SJCRH30 (cell line): ENCODE measurements at regions not wholly inside any gene's neighbourhood (a gene's known extent, or its start where the extent isn't known, plus 50 kb on each side); places are given as distances from the start of the nearest gene placed in this dataset.
"Not testable (repeated sequence)": the region's sequence is repeated elsewhere in the genome, so short reads cannot be mapped to it uniquely, and the experiment has no call there.

ENCODE experiments used
- DNase-seq, 2 experiments: peaks; one replicate each; pipeline ENCODE4 v3.0.0-alpha.2; 2015 to 2020
- H3K27ac ChIP-seq: fragments of 250-450 bp; sonication (Bioruptor Pico); 2 replicates; pipeline ENCODE4 v1.5.1; 2020; ENCODE audit warnings: mild to moderate bottlenecking, moderate library complexity
- H3K27me3 ChIP-seq: fragments of 250-450 bp; sonication (Bioruptor Pico); 2 replicates; pipeline ENCODE4 v1.5.1; 2020; ENCODE audit warnings: mild to moderate bottlenecking, moderate library complexity
- H3K36me3 ChIP-seq: fragments of 250-450 bp; sonication (Bioruptor Pico); 2 replicates; pipeline ENCODE4 v1.5.1; 2020; ENCODE audit warnings: mild to moderate bottlenecking, moderate library complexity
- H3K4me1 ChIP-seq: fragments of 250-450 bp; sonication (Bioruptor Pico); 2 replicates; pipeline ENCODE4 v1.5.1; 2020; ENCODE audit warnings: mild to moderate bottlenecking, moderate library complexity
- H3K4me3 ChIP-seq: fragments of 250-450 bp; sonication (Bioruptor Pico); 2 replicates; pipeline ENCODE4 v1.5.1; 2020; ENCODE audit warnings: mild to moderate bottlenecking, moderate library complexity
- H3K9me3 ChIP-seq: fragments of 250-450 bp; sonication (Bioruptor Pico); replicated peaks from 2 replicates; pipeline ENCODE4 v1.5.1; 2020; ENCODE audit warnings: mild to moderate bottlenecking, moderate library complexity

DNA sequence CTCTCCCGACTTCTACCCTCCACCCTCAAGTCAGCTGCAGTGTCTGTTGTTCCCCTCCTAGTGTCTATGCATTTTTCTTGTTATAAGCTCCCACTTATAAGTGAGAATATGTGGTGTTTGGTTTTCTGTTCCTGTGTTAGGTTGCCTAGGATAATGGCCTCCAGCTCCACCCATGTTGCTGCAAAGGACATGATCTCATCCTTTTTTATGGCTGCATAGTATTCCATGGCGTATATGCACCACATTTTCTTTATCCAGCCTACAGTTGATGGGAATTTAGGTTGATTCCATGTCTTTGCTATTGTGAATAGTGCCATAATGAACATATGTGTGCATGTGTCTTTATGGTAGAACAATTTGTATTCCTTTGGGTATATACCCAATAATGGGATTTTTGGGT lies 80.7 kb downstream of the SPTSSA start:
- not testable (repeated sequence) for H3K36me3 ChIP-seq, H3K9me3 ChIP-seq, H3K27me3 ChIP-seq, H3K4me3 ChIP-seq, H3K27ac ChIP-seq, H3K4me1 ChIP-seq, DNase-seq

DNA sequence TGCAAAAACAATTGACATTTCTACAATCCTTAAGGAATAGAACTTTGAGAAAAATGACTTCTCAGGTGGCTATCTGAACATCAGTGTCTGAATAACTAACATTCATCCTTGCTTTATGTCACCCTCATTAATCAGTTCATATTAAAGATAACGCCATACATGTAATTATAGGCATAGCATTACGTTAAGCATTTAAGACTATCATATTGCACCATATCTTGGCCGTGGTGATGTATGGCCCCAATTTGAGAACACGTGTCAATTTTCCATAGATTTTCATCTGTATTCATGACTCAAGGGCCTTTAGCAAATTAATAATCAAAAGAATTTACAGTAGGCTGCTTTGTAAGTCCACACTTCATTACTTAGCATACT lies 81.6 kb downstream of the SPTSSA start:
- no peak for DNase-seq
- H3K4me3 ChIP-seq, result no peak overlapping the region
- no peaks in the 10 kb centered on the region for H3K27me3 ChIP-seq
- no peak overlapping the region for H3K27ac ChIP-seq
- H3K9me3 ChIP-seq, result 0 out of 2 replicates have a peak, but pooled peaks cover 5% of the 10 kb centered on the region
- H3K36me3 ChIP-seq, result no peaks in the 10 kb centered on the region
- peaks cover 6% of the 10 kb centered on the region; the same call in 1 of the 2 replicates for H3K4me1 ChIP-seq

DNA sequence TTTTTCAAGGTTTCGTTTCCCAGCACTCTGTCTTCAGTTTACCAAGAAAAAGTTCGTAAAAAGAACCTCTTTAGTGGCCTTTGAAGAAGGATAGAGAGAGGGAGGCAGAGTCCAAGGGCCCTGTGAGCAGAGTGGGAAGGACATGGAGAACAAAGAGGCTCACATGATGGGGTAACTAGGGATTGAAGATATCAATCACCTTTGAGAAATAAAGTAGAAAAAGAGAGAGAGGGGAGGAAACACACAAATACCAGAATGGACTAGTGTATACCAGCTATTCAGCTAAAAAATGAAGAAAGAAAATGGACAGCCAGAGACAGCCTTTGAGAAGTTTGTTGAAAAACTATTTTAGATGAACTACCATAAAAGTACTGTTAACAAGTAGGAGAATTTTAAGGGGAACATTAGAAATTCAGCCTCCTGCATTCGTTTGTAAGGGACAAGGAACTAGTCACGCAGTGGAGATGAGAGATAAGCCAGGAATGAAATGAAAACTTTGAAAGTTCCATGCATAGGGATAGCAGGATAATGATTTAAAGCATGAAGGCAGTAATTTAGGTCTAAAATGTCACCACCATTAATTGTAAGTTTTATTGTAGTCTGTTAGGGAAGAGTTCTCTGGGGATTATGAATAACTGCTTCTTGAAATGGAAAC lies 82.1 kb downstream of the SPTSSA start:
- Histone ChIP-seq H3K36me3 (no peaks in the 10 kb centered on the region), H3K27me3 (no peaks in the 10 kb centered on the region), H3K27ac (no peak overlapping the region), H3K9me3 (0 out of 2 replicates have a peak, but pooled peaks cover 5% of the 10 kb centered on the region), H3K4me1 (peaks cover 6% of the 10 kb centered on the region; the same call in 1 of the 2 replicates), H3K4me3 (no peak overlapping the region)
- no peak for DNase-seq

DNA sequence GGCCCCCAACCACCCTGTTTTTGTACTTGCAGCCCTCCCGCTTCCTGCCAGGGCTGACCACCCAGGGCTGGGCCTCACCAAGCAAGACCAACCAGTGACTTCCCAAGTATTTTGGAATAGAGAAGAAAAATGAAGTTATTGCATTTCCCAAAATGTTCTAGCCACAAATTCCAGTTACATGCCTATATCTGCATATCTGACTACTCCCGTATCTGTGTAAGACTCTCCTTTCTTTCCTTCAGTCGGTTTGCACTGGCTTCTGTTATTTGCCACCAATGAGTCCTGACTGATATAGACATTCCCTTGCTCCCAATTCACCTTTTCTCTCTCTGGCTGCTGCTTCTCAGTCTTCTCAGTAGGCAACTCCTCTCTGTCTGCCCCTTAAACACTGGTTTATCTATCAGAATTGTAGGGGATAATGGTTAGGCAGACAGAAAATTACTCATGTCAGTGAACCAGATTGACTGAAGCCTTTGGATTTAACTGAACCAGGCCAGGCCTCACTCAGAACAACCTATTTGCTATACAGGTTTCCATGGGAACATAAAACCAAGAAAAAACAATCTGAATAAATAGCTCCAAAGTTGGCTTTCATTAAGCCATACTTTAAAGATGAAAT lies 85.3 kb downstream of the SPTSSA start:
- Histone ChIP-seq H3K27me3 (no peaks in the 10 kb centered on the region), H3K9me3 (no peaks in the 10 kb centered on the region), H3K27ac (no peak overlapping the region), H3K36me3 (no peaks in the 10 kb centered on the region), H3K4me1 (peaks cover 17% of the 10 kb centered on the region), H3K4me3 (no peak overlapping the region)
- no peak for DNase-seq

DNA sequence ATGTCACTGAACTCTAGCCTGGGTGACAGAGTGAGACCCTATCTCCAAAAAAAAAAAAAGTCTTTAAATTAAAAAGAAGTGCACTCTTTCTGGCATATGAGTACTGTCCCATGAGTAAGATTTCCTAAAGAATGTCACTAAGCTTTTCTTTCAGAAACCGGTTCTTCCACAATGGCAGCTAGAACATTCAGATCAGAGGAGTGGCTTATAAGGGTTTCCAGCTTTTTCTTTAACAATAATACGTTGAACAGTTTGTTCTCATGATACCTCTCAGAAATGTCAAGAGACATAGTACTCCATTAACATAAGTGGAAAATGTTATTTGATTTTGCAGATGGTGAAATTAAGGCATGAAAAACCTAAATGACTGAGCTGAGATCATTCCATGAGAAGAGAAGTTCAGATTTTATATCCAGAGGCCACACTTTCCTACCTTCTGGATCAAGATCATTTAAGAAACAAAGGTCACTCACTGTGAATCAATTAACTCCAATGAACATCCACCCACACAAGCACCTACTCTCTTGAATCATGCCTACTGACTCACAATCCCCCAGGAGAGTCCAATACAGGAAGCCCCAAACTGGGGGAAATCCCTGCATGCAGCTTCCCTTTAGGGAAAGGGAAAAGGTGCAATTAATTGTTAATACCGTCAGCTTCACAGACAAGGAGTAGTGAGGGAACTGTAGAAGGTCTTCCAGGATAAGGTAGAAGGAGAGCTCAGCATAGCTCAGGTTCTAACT lies 86.9 kb downstream of the SPTSSA start:
- Histone ChIP-seq H3K36me3 (no peaks in the 10 kb centered on the region), H3K27ac (no peak overlapping the region), H3K4me3 (no peak overlapping the region), H3K9me3 (no peaks in the 10 kb centered on the region), H3K4me1 (peaks cover 15% of the 10 kb centered on the region), H3K27me3 (no peaks in the 10 kb centered on the region)
- no peak for DNase-seq

DNA sequence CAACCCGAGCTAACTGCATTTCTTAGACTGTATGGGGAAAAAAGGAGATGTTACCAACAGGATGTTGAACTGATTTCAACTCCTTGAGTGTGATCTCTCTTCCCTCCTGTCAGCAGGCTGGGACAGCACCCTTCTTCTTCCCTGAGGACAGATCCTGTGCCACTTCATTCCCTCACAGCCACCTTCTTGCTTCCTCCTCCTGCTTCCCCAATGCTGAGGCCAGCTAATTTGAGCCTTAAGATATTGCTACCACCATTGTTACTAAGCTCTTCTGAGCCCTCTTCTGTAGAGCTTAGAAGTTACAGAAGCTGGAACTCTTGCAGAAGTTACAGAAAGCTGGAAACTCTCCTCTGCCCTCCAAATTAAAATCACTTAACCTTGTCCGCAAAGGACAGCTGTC lies 88.8 kb downstream of the SPTSSA start:
- no peaks in the 10 kb centered on the region for H3K27me3 ChIP-seq
- H3K27ac ChIP-seq, result no peak overlapping the region
- DNase-seq, result no peak
- H3K9me3 ChIP-seq, result no peaks in the 10 kb centered on the region
- no peaks in the 10 kb centered on the region for H3K36me3 ChIP-seq
- peaks cover 20% of the 10 kb centered on the region for H3K4me1 ChIP-seq
- H3K4me3 ChIP-seq, result no peak overlapping the region

DNA sequence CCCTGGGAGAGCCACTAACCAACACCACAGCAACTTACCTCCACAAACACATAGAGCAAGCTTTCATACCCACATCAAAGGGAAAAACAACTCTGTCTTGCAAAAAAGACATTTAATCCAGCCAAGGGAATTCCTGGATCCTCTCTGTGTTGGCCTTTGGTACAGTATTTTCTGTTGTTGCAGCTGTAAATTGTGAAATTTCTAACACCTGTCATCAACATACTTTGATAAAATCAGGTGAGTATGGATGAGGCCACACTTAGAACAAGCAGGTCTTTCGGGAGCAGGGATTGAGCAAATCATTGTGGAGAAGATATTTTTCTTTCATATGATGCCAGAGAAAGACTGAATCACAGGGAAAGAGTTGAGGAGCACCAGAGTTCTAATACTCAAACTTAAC lies 89.3 kb downstream of the SPTSSA start:
- DNase-seq, result no peak
- H3K4me1 ChIP-seq, result peaks cover 20% of the 10 kb centered on the region
- H3K27me3 ChIP-seq, result no peaks in the 10 kb centered on the region
- H3K27ac ChIP-seq, result no peak overlapping the region
- no peaks in the 10 kb centered on the region for H3K9me3 ChIP-seq
- H3K4me3 ChIP-seq, result no peak overlapping the region
- no peaks in the 10 kb centered on the region for H3K36me3 ChIP-seq

DNA sequence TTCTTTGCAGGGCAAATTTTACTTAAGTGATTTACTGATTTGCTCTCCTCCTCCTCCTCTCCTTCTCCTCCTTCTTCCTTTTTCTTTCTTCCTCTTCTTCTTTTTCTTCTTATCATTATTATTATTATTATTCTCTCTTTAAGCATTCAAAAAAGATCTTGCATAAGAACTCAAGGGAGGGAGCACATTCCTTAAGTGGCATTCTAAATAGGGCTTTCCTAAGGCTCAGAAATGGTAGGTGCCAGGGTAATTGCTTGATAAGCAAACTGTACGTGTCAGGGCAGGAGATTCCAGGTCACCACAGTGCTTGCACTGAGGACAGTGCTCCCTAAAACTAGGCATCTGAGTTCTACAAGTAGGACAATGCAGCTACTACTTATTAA lies 92.4 kb downstream of the SPTSSA start:
- H3K36me3 ChIP-seq, result no peaks in the 10 kb centered on the region
- H3K9me3 ChIP-seq, result no peaks in the 10 kb centered on the region
- no peak overlapping the region for H3K4me3 ChIP-seq
- DNase-seq, result no peak
- no peak overlapping the region for H3K27ac ChIP-seq
- H3K4me1 ChIP-seq, result peaks cover 20% of the 10 kb centered on the region
- H3K27me3 ChIP-seq, result no peaks in the 10 kb centered on the region

DNA sequence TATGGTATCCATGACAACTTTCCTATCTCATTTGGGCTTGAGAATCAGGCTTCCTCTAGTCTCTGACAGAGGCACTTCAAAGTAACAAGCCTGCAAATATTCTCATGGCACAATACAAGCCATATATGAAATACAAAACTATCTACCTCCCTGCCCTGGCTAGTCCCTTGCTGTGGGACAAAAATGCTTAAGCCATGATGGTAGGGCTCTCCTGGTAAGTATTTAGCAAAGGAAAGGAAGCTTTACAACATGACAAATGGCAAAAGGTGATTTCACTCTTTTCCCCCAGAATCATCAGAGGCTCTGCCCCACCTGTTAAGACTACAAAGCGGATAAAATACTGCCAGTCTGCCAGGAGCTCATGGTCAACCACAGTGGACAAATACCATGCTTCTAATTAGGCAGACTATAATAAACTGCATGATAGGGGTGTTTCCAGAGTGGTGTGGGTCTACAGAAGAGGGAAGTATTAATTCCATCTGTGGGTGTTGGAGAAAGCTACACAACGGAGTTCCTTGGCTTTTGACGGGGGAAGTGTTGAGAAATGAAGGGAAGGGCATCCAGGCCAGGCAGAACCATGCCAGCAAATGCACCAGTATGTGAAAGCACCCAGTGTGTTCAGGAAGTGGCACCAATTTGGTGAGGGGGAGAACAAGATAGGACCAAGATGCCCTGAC lies 92.9 kb downstream of the SPTSSA start:
- Histone ChIP-seq H3K27me3 (no peaks in the 10 kb centered on the region), H3K4me1 (peaks cover 20% of the 10 kb centered on the region), H3K27ac (no peak overlapping the region), H3K9me3 (no peaks in the 10 kb centered on the region), H3K36me3 (no peaks in the 10 kb centered on the region), H3K4me3 (no peak overlapping the region)
- DNase-seq, result no peak

DNA sequence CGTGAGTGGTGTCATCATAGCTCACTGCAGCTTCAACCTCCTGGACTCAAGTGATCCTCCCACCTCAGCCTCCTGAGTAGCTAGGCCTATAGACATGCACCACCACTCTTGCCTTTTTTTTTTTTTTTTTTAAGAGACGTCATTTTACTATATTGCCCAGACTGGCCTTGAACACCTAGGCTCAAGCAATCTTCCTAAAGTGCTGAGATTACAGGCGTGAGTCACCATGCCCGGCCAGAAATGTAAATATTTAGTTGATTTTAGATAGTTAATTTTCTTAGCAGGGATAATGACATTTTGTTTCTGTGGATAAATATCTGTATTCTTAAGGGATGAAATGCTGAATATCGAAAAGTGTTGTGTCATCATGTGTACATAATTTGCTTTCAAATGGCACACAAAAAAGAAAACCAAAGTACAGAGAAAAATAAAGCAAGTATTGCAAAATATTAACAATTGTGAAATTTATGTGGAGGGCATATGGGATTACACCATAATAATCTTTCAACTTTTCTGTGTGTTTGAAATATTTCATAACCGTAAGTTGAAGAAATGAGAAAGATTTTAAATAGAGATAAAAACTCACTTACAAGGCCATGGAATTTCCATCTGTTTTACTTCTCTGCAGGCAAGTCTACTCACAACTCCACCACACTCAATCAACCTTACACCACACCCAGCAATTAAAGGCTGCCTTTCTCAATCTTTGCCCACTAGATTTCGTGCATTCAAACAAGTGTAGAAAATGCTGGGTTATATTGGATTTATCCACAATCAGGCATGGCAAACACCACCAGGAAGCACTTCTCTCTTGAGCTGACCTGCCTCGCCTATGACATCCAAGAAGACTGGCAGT lies 93.7 kb downstream of the SPTSSA start:
- Histone ChIP-seq H3K9me3 (no peaks in the 10 kb centered on the region), H3K36me3 (no peaks in the 10 kb centered on the region), H3K27me3 (no peaks in the 10 kb centered on the region), H3K4me3 (no peak overlapping the region), H3K27ac (no peak overlapping the region), H3K4me1 (peaks cover 19% of the 10 kb centered on the region)
- no peak for DNase-seq

DNA sequence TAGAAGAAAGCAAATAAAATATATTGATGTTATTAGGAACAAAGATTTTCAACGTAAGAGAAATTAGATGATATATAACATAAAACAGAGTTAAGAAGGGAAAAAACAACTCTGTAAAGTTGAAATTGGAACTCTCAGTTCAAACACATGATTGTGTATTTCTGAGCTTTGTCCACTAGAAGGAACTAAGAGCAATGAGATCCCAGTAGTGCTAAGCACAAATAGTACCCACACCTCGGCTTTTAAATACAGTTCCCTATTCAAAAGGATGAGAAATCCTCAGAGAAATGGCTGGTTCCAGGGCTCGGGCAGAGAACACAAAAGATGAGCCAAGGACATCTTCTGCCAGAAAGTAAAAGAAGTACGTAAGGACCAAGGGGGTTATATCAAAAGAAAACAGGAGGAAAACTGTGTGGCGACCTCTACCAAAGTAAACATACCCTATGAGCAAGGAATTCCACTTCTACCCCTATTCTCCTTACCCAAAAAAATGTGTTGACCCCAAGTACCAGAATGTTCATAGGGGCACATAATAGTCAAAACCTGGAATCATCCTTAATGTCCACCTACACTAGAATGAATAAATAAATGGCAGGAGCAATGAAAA lies 96.6 kb downstream of the SPTSSA start:
- Histone ChIP-seq H3K4me3 (no peak overlapping the region), H3K4me1 (peaks cover 9% of the 10 kb centered on the region), H3K9me3 (no peaks in the 10 kb centered on the region), H3K36me3 (no peaks in the 10 kb centered on the region), H3K27ac (no peak overlapping the region), H3K27me3 (no peaks in the 10 kb centered on the region)
- DNase-seq, result no peak

DNA sequence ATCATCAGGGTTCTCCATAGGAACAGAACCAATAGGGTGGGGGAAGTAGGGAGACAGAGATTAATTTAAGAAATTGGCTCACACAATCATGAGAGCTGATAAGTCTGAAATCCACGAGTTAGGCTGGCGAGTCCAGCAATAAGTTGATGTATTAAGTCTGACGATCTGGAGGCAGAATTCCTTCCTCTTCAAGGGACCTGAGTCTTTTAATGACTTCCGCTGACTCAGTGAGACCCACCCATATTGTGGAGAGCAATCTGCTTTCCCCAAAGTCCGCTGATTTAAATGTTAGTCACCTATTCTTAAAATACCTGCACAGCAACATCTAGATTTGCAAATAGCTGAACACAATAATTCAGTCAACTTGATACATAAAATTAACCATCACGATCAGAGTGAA lies 97.8 kb downstream of the SPTSSA start:
- H3K27ac ChIP-seq, result no peak overlapping the region
- H3K4me3 ChIP-seq, result no peak overlapping the region
- no peaks in the 10 kb centered on the region for H3K9me3 ChIP-seq
- H3K4me1 ChIP-seq, result peaks cover 16% of the 10 kb centered on the region
- H3K27me3 ChIP-seq, result no peaks in the 10 kb centered on the region
- DNase-seq, result no peak
- no peaks in the 10 kb centered on the region for H3K36me3 ChIP-seq

DNA sequence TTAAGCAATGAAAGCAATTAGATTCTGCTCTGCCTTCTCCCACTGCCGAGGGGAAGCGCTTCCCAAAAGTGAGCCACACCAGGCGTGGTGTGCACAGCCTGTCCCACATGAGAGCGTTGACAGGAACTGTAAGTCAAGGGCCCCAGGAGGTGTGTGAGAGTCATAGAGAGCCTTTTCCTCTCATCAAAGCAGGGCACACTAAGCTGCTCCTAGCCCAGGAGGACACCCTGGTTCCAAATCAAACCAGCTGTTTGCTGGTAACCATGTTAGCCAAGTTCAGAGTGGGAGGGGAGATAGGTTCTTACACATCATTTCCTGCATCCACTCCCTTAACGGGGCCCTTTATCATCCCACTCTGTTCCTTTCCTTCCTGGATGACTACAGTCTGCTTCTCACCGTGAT lies 98.3 kb downstream of the SPTSSA start:
- Histone ChIP-seq H3K4me3 (no peak overlapping the region), H3K9me3 (no peaks in the 10 kb centered on the region), H3K27ac (no peak overlapping the region), H3K4me1 (peaks cover 14% of the 10 kb centered on the region), H3K27me3 (no peaks in the 10 kb centered on the region), H3K36me3 (no peaks in the 10 kb centered on the region)
- DNase-seq, result no peak

DNA sequence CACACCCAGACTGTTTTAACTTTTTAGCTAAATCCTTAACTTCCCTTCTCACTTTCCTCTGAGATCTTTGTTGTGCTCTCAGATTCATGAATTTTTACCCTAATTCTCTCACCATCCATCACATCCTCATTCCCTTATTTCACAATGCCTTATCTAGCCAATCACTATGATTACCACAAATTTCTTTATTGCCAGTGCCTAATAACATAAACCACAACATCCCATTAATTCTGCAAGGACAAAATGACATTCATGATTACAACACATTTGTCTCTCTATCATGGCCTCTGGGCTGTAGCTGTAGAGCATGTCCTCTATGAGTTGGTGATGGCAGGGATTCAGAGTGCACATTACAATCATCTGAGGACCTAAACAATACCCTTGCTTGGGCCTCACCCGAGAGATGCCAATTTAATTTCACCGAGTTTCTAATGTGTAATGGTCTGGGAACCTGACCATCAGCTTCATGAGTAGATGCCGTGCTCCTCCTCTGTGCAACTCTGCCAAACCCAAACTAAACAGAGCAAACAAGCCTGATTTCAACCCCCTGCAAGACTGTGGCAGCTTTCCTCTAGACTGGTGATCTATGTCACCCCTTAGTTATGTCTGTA lies 99.3 kb downstream of the SPTSSA start:
- H3K27me3 ChIP-seq, result no peaks in the 10 kb centered on the region
- no peaks in the 10 kb centered on the region for H3K9me3 ChIP-seq
- peaks cover 9% of the 10 kb centered on the region for H3K4me1 ChIP-seq
- H3K27ac ChIP-seq, result no peak overlapping the region
- H3K4me3 ChIP-seq, result no peak overlapping the region
- H3K36me3 ChIP-seq, result no peaks in the 10 kb centered on the region
- no peak for DNase-seq
